Loucy (cell line): ENCODE measurements at regions not wholly inside any gene's neighbourhood (a gene's known extent, or its start where the extent isn't known, plus 50 kb on each side); places are given as distances from the start of the nearest gene placed in this dataset.

ENCODE experiments used
- CTCF ChIP-seq: fragments of 200-600 bp; sonication (generic); conservative IDR thresholded peaks from 2 replicates; pipeline ENCODE4 v1.5.1; 2014; ENCODE audit warnings: mild to moderate bottlenecking, antibody characterized with exemption, low read length
- EZH2phosphoT487 ChIP-seq: fragments of 200-600 bp; IDR thresholded peaks from 2 replicates; pipeline ENCODE4 v1.6.1; 2018; ENCODE audit warnings: antibody characterized with exemption, mild to moderate bottlenecking, moderate library complexity, borderline replicate concordance

- TF ChIP-seq CTCF (no peak), EZH2phosphoT487 (no peak)
Observed at GRCh38 chr13:39961036-39961435, 305.6 kb downstream of the COG6 start.
